ENCODE measurements at regions not wholly inside any gene's neighbourhood (a gene's known extent, or its start where the extent isn't known, plus 50 kb on each side); places are given as distances from the start of the nearest gene placed in this dataset.

GRCh38 chr20:53815509-53815908 lies 221.9 kb upstream of the ZNF217 start:
- H3K9me3 ChIP-seq (ENCODE audit: control insufficient read depth in 2 of 3, insufficient read depth in 1 of 3, low read length in 3 of 3) = no peaks in the 10 kb centered on the region
- H3K27ac ChIP-seq (ENCODE audit: low read depth in 2 of 2, low read length in 2 of 2) = no peak overlapping the region
- no peaks in the 10 kb centered on the region for H3K27me3 ChIP-seq (ENCODE audit: control insufficient read depth, insufficient read depth, low read length)
- DNase-seq (no peak), FAIRE-seq (no peak)
- no peaks in the 10 kb centered on the region for H3K4me1 ChIP-seq (ENCODE audit: control insufficient read depth in 2 of 3, insufficient read depth in 2 of 3, low read depth in 1 of 3, low read length in 3 of 3)
- TF ChIP-seq CTCF (IDR thresholded peaks at IDR 0.05; ENCODE audit: borderline replicate concordance, extremely low read depth, insufficient read depth) = no peak
- no peaks in the 10 kb centered on the region for H3K36me3 ChIP-seq (ENCODE audit: control insufficient read depth in 2 of 3, insufficient read depth in 3 of 3, low read length in 3 of 3)
- H3K4me3 ChIP-seq (ENCODE audit: low read length in 3 of 3) = no peak overlapping the region
- no peak overlapping the region for H3K9ac ChIP-seq (ENCODE audit: low read length in 3 of 3)
- intact Hi-C loops (cut with DNase I) = no loop called here

GRCh38 chr20:53814060-53814459 lies 220.4 kb upstream of the ZNF217 start:
- Histone ChIP-seq H3K4me3 (ENCODE audit: low read length in 3 of 3) (no peak overlapping the region), H3K4me1 (ENCODE audit: control insufficient read depth in 2 of 3, insufficient read depth in 2 of 3, low read depth in 1 of 3, low read length in 3 of 3) (no peaks in the 10 kb centered on the region), H3K9ac (ENCODE audit: low read length in 3 of 3) (no peak overlapping the region), H3K27ac (ENCODE audit: low read depth in 2 of 2, low read length in 2 of 2) (no peak overlapping the region), H3K27me3 (ENCODE audit: control insufficient read depth, insufficient read depth, low read length) (no peaks in the 10 kb centered on the region), H3K9me3 (ENCODE audit: control insufficient read depth in 2 of 3, insufficient read depth in 1 of 3, low read length in 3 of 3) (no peaks in the 10 kb centered on the region), H3K36me3 (ENCODE audit: control insufficient read depth in 2 of 3, insufficient read depth in 3 of 3, low read length in 3 of 3) (no peaks in the 10 kb centered on the region)
- DNase-seq (no peak), FAIRE-seq (no peak)
- intact Hi-C loops (cut with DNase I) = no loop called here
- TF ChIP-seq CTCF (IDR thresholded peaks at IDR 0.05; ENCODE audit: borderline replicate concordance, extremely low read depth, insufficient read depth) = no peak

GRCh38 chr20:53813636-53814035 lies 220.0 kb upstream of the ZNF217 start:
- intact Hi-C loops (cut with DNase I) = no loop called here
- H3K27me3 ChIP-seq (ENCODE audit: control insufficient read depth, insufficient read depth, low read length) = no peaks in the 10 kb centered on the region
- FAIRE-seq = no peak
- H3K9me3 ChIP-seq (ENCODE audit: control insufficient read depth in 2 of 3, insufficient read depth in 1 of 3, low read length in 3 of 3) = no peaks in the 10 kb centered on the region
- no peak overlapping the region for H3K4me3 ChIP-seq (ENCODE audit: low read length in 3 of 3)
- TF ChIP-seq CTCF (IDR thresholded peaks at IDR 0.05; ENCODE audit: borderline replicate concordance, extremely low read depth, insufficient read depth) = no peak
- no peak for DNase-seq
- no peak overlapping the region for H3K9ac ChIP-seq (ENCODE audit: low read length in 3 of 3)
- H3K4me1 ChIP-seq (ENCODE audit: control insufficient read depth in 2 of 3, insufficient read depth in 2 of 3, low read depth in 1 of 3, low read length in 3 of 3) = no peaks in the 10 kb centered on the region
- no peak overlapping the region for H3K27ac ChIP-seq (ENCODE audit: low read depth in 2 of 2, low read length in 2 of 2)
- no peaks in the 10 kb centered on the region for H3K36me3 ChIP-seq (ENCODE audit: control insufficient read depth in 2 of 3, insufficient read depth in 3 of 3, low read length in 3 of 3)

- no peaks in the 10 kb centered on the region for H3K4me1 ChIP-seq (ENCODE audit: control insufficient read depth in 2 of 3, insufficient read depth in 2 of 3, low read depth in 1 of 3, low read length in 3 of 3)
- intact Hi-C loops (cut with DNase I) = no loop called here
- no peaks in the 10 kb centered on the region for H3K9me3 ChIP-seq (ENCODE audit: control insufficient read depth in 2 of 3, insufficient read depth in 1 of 3, low read length in 3 of 3)
- no peak overlapping the region for H3K9ac ChIP-seq (ENCODE audit: low read length in 3 of 3)
- no peaks in the 10 kb centered on the region for H3K27me3 ChIP-seq (ENCODE audit: control insufficient read depth, insufficient read depth, low read length)
- no peak for DNase-seq
- H3K4me3 ChIP-seq (ENCODE audit: low read length in 3 of 3) = no peak overlapping the region
- no peak for FAIRE-seq
- TF ChIP-seq CTCF (IDR thresholded peaks at IDR 0.05; ENCODE audit: borderline replicate concordance, extremely low read depth, insufficient read depth) = no peak
- H3K27ac ChIP-seq (ENCODE audit: low read depth in 2 of 2, low read length in 2 of 2) = no peak overlapping the region
- H3K36me3 ChIP-seq (ENCODE audit: control insufficient read depth in 2 of 3, insufficient read depth in 3 of 3, low read length in 3 of 3) = no peaks in the 10 kb centered on the region
Observed at GRCh38 chr20:53811577-53811976, 217.9 kb upstream of the ZNF217 start.

Measured in kidney (tissue), 13 donors.